Mesodermal cell (in vitro differentiated cells): ENCODE measurements at regions not wholly inside any gene's neighbourhood (a gene's known extent, or its start where the extent isn't known, plus 50 kb on each side); places are given as distances from the start of the nearest gene placed in this dataset.
A peak's percentile ranks its signal among the peaks of the same experiment; 100 is the strongest.

ENCODE experiments used
- H3K27ac ChIP-seq: 2 replicates; pipeline ENCODE4 v1.7.0; 2013; ENCODE audit warnings: mild to moderate bottlenecking, low read depth, low read length, moderate library complexity; ENCODE audit not compliant: severe bottlenecking
- H3K36me3 ChIP-seq: 2 replicates; pipeline ENCODE4 v1.7.1; 2013; ENCODE audit warnings: mild to moderate bottlenecking, low read length, moderate library complexity; ENCODE audit not compliant: control insufficient read depth, insufficient read depth
- H3K4me1 ChIP-seq: one replicate; pipeline ENCODE4 v1.7.1; 2013; ENCODE audit warnings: mild to moderate bottlenecking, low read length; ENCODE audit not compliant: insufficient read depth, control insufficient read depth, poor library complexity, severe bottlenecking
- H3K4me3 ChIP-seq: 2 replicates; pipeline ENCODE4 v1.7.0; 2013; ENCODE audit warnings: low read length, control low read depth, mild to moderate bottlenecking; ENCODE audit not compliant: insufficient read depth, poor library complexity, severe bottlenecking; ENCODE audit errors: extremely low read depth
- H3K9me3 ChIP-seq: 2 replicates; pipeline ENCODE4 v1.7.1; 2013; ENCODE audit warnings: mild to moderate bottlenecking, low read length, moderate library complexity; ENCODE audit not compliant: control insufficient read depth
- WGBS, 2 experiments: methylation state at CpG; one replicate each; pipeline ENCODE4 v1.1.5; 2013; ENCODE audit warnings: missing lambda C conversion rate in 2 of 2; ENCODE audit not compliant: insufficient coverage in 2 of 2; 5-methylcytosine and 5-hydroxymethylcytosine counted together

DNA sequence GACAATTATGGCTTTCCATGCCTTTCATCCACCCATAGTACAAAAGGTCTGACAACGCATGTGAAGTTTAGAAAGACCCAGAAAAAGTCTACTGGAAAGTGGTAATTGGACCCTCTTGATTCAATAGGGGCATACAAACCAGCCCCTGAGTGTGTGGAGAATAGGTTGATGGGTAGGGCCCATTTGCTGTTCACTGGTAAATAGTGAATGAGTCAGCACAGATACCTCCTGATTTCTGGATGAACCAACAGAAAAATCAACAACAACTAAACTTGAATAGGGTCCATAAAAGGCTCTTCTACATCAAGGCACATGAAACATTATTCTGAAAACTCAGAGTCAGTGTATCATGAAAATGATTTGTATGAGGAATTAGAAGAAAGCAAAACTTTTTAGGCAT lies 235.4 kb upstream of the SLC35B3 start:
- H3K4me3 ChIP-seq, result no peak overlapping the region
- H3K36me3 ChIP-seq, result no peaks in the 10 kb centered on the region
- no peaks in the 10 kb centered on the region for H3K4me1 ChIP-seq
- no CpG with 5 or more reads among the region's 1 CpG for WGBS, 2 experiments
- no peak overlapping the region for H3K27ac ChIP-seq
- no peaks in the 10 kb centered on the region for H3K9me3 ChIP-seq

DNA sequence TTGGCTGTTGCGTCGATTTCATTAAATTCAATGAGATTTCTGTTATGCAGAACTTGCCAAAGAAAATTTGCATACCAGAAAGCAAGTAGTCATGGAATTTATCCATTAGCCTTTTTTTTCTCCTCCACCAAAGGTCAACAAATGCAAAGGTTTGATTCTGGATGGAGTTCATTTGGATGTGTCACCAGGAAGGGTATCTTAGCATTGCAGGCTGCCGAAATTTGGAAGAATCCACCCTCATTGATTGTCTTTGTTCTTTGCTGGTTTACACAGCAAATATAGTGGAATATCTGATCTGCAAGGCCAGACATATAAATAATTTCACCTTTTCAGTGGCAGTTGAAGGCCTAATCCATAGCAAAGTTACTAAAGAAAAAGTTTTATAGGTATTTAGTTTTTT lies 229.4 kb upstream of the SLC35B3 start:
- 88% methylated on average over 3 of the region's 3 CpGs; no CpG with 5 or more reads in 1 of the 2 experiments for WGBS, 2 experiments
- Histone ChIP-seq H3K36me3 (no peaks in the 10 kb centered on the region), H3K27ac (no peak overlapping the region), H3K4me3 (no peak overlapping the region), H3K4me1 (no peaks in the 10 kb centered on the region), H3K9me3 (no peaks in the 10 kb centered on the region)

DNA sequence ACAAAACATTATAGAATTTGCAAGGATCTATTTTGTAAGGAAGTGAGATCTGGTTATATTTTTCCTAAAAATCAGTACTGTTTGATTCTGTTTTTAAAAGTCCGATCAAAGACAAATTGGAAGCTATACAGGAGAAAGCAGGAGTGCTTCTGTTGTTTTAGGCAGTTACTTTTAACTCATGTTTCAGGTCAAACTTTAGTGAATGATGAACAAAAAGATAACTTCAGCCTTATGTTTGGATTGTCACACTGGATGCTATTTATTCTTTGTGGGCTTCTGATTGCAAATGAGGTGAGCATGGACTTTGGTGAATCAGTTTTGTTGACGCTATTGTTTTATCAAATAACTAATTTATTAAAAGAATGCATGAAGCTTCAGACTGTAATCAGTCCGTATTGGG lies 228.7 kb upstream of the SLC35B3 start:
- H3K9me3 ChIP-seq, result no peaks in the 10 kb centered on the region
- no peaks in the 10 kb centered on the region for H3K4me1 ChIP-seq
- no peak overlapping the region for H3K27ac ChIP-seq
- 71 to 100% methylated on average over 1 of the region's 3 CpGs for WGBS, 2 experiments
- H3K36me3 ChIP-seq, result no peaks in the 10 kb centered on the region
- H3K4me3 ChIP-seq, result no peak overlapping the region

DNA sequence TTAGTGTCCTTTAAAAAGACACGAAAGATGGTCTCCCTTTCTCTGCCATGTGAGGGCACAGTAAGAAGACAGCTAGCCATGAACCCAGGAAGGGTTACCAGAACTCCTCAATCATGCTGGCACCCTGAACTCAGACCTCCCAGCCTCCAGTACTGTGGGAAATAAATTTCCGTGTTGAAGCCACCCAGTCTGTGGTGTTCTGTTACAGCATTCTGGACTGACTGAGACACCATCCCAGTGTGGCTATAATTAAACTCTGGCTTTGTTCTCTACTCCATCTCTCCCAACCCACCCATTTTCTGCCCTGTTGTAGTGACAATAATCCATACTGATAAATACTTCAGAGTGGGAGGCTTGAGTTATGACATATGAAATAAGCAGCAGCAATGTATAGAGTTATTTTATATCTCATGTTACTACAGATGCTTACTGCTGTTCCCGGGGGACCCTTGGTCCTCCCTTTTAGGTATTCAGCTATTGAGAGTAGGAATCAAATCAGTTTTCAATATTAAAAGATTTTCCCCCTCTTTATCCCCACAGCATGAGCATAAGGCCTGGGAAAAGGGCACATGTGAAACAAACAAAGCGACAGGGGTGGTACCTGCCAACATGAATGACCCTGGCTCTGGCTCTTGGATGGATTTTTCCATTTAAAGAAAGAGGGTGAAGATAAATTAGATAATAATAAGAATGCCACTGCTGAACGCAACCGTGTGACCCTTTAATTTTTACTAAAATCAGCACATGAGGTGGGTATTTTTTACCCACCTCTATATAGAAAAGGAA lies 224.3 kb upstream of the SLC35B3 start:
- Histone ChIP-seq H3K27ac (no peak overlapping the region), H3K36me3 (no peaks in the 10 kb centered on the region), H3K4me3 (no peak overlapping the region), H3K4me1 (peaks cover 8% of the 10 kb centered on the region), H3K9me3 (no peaks in the 10 kb centered on the region)
- WGBS, 2 experiments, result 78 to 100% methylated on average over 2 to 3 of the region's 6 CpGs

DNA sequence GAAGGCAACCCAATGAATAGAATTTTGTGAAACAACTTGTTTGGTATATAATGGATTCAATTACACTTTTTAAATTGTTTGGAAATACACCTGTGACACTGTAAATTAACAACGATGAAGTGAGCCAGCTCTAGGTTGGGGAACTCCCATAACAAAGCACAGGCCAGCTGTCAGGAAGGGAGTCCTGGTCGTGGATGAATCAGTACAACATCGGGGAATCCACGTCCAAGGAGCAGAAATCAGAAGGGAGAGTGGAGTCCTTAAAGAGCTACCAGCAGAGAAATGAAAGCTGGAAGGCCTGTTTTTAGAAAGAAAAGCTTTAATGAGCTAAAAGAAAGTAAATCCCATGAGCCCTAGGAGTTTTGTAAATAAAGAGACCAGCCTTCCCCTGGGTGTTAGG lies 223.1 kb upstream of the SLC35B3 start:
- Histone ChIP-seq H3K9me3 (no peaks in the 10 kb centered on the region), H3K36me3 (no peaks in the 10 kb centered on the region), H3K4me1 (peaks cover 8% of the 10 kb centered on the region), H3K27ac (peak overlapping the region; percentile 18), H3K4me3 (no peak overlapping the region)
- 81 to 85% methylated on average over 3 of the region's 4 CpGs for WGBS, 2 experiments

DNA sequence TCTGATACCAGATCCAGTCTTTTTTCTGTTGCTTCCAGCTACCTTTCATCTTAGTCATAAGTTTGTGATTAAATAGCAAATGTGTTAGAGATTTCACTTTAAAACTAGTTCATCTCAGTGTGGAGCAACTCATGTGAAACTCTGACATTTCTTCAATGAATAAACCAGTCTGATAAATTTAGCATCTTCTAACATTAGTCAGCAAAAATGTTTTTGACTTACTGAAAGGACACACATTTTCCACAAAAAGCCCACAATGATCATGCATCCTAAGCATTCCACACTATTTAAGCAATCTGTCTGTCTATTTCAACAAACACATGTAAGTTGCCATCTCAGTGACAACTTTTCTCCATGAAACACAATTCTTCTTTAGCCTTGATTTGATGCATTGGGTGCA lies 222.2 kb upstream of the SLC35B3 start:
- Histone ChIP-seq H3K9me3 (no peaks in the 10 kb centered on the region), H3K4me1 (peaks cover 8% of the 10 kb centered on the region), H3K27ac (no peak overlapping the region), H3K4me3 (no peak overlapping the region), H3K36me3 (no peaks in the 10 kb centered on the region)

DNA sequence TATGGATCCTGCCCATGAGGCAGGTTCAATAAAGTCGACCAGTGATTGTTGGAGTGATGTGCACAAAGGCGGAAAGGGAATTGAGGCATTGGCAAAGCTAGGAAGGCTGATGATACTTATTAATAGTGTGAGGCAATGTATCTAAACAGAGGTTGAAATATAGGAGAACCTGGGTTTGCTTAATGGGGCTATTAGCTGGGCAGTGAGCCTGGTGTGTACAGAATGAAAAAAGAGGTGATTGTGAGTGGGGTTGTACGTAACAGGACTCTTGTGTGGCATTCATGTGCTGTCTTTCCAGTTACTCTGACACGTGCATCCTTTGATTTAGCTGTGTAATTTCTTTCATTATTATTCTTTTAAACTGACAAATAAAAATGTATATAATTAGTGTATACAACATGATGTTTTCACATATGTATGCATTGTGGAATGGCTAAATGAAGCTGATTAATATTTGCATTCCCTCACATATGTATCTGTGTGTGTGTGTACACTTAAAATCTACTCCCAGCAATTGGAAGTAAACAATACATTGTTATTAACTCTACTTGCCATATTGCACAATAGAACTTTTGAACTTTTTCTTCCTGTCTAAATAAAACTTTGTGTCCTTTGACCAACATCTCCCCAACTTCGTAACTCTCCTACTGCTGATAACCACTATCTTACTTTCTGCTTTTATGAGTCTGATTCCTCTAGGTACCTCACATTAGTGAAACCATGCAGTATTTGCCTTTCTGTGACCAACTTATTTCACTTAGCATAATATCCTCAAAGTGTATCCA lies 220.5 kb upstream of the SLC35B3 start:
- WGBS, 2 experiments, result 88 to 97% methylated on average over 3 to 4 of the region's 5 CpGs

DNA sequence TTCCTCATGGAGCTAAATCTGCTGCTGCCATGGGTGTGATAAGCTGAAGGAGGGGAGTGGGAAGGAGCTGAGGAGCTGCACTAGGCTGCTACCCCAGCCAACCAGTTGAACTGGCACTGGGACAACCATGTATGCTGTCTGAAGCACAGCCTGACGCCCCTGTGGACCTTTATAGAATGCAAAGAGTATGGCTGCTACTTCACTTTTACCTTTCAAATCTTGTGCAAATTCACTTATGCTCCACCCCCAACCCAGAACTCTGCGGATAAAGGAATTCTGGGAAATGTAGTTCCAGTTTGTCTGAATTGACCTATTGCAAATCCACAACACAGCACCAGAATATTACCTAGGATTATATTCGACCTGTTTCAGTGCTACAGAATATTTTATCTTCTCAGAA lies 217.4 kb upstream of the SLC35B3 start:
- no peak overlapping the region for H3K4me3 ChIP-seq
- no peaks in the 10 kb centered on the region for H3K9me3 ChIP-seq
- H3K27ac ChIP-seq, result no peak overlapping the region
- 86 to 92% methylated on average over 1 to 2 of the region's 3 CpGs for WGBS, 2 experiments
- no peaks in the 10 kb centered on the region for H3K36me3 ChIP-seq
- peaks cover 6% of the 10 kb centered on the region for H3K4me1 ChIP-seq

More for the DNA sequence above, 220.5 kb upstream of the SLC35B3 start:
- H3K9me3 ChIP-seq, result no peaks in the 10 kb centered on the region
- peaks cover 8% of the 10 kb centered on the region for H3K4me1 ChIP-seq
- no peaks in the 10 kb centered on the region for H3K36me3 ChIP-seq
- H3K27ac ChIP-seq, result no peak overlapping the region
- H3K4me3 ChIP-seq, result no peak overlapping the region

DNA sequence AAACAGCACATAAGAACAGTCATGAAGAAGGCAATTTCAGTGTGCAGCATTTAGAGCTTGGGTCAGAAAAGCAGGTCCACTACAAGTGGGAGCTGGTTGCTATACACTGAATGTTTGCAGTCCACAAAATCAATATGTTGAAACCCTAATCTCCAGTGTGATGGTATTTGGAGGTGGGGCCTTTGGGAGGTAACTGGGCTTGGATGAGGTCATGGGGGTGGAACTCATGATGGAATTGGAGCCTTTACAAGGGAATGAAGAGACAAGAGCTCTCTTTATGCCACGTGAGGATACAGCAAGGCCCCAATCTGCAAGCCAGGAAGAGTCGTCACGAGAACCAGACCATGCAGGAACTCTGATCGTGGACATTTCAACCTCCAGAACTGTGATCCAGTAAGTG lies 216.7 kb upstream of the SLC35B3 start:
- H3K4me3 ChIP-seq, result no peak overlapping the region
- H3K27ac ChIP-seq, result no peak overlapping the region
- WGBS, 2 experiments, result 88 to 90% methylated on average over 4 of the region's 4 CpGs
- H3K9me3 ChIP-seq, result no peaks in the 10 kb centered on the region
- no peaks in the 10 kb centered on the region for H3K36me3 ChIP-seq
- H3K4me1 ChIP-seq, result no peaks in the 10 kb centered on the region

DNA sequence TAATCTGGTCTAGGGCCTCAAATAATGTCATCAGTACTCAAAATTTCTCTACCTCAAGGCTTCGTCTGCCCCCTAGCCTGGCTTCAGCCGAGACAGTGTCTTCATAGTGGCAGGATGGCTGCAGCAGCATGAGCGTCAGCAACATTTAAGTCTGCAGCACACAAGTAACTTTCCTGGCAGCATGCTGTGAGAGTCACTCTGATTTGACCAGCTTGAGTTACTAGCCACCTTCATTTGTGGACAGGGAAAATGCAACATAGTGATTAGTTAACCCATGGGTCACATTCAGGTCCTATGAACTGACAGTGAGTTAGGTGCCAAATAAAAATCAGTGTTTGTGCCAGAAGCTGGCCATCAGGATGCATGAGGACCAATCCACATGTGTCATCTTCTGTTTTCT lies 209.9 kb upstream of the SLC35B3 start:
- H3K36me3 ChIP-seq, result no peaks in the 10 kb centered on the region
- 78 to 89% methylated on average over 3 of the region's 3 CpGs for WGBS, 2 experiments
- H3K4me1 ChIP-seq, result no peaks in the 10 kb centered on the region
- H3K9me3 ChIP-seq, result no peaks in the 10 kb centered on the region
- no peak overlapping the region for H3K4me3 ChIP-seq
- no peak overlapping the region for H3K27ac ChIP-seq

DNA sequence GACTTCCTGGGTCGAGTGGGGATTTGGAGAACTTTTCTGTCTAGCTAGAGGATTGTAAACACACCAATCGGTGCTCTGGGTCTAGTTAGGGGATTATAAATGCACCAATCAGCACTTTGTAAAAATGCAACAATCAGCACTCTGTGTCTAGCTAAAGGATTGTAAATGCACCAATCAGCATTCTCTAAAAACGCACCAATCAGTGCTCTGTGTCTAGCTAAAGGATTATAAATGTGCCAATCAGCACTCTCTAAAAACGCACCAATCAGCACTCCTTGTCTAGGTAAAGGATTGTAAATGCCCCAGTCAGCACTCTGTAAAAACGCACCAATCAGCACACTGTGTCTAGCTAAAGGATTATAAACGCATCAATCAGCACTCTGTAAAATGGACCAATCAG lies 209.0 kb upstream of the SLC35B3 start:
- no peaks in the 10 kb centered on the region for H3K4me1 ChIP-seq
- no peak overlapping the region for H3K27ac ChIP-seq
- H3K36me3 ChIP-seq, result no peaks in the 10 kb centered on the region
- no peaks in the 10 kb centered on the region for H3K9me3 ChIP-seq
- H3K4me3 ChIP-seq, result no peak overlapping the region
- WGBS, 2 experiments, result 92 to 100% methylated on average over 2 of the region's 6 CpGs
